ENCODE measurements at regions not wholly inside any gene's neighbourhood (a gene's known extent, or its start where the extent isn't known, plus 50 kb on each side); places are given as distances from the start of the nearest gene placed in this dataset.

DNA sequence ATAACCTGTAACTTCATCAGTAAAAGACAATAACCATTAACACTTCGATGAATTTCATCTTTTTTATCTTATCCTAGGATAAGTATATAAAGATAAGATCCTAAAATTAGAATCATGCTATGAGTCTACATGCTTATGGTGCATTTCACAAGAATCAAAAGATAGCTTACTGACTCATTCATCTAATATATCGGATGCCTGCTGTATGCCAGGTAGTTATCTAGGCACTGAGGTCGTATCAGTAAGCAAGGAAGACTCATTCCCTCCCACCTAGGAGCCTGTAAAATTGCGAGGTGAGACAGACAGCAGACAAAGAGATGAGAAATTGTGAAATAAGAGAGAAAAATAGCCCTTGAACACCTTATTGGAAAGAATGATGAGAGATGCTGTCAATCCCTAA, 240.6 kb upstream of the ADAMTSL1 start:
- DNase-seq (ENCODE audit: low read depth) = peak; percentile 26
- TF ChIP-seq, protein P1, sequence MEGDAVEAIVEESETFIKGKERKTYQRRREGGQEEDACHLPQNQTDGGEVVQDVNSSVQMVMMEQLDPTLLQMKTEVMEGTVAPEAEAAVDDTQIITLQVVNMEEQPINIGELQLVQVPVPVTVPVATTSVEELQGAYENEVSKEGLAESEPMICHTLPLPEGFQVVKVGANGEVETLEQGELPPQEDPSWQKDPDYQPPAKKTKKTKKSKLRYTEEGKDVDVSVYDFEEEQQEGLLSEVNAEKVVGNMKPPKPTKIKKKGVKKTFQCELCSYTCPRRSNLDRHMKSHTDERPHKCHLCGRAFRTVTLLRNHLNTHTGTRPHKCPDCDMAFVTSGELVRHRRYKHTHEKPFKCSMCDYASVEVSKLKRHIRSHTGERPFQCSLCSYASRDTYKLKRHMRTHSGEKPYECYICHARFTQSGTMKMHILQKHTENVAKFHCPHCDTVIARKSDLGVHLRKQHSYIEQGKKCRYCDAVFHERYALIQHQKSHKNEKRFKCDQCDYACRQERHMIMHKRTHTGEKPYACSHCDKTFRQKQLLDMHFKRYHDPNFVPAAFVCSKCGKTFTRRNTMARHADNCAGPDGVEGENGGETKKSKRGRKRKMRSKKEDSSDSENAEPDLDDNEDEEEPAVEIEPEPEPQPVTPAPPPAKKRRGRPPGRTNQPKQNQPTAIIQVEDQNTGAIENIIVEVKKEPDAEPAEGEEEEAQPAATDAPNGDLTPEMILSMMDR (IDR thresholded peaks at IDR 0.05; ENCODE audit: insufficient read depth, low read length) = no peak
- no peak overlapping the region for H3K4me3 ChIP-seq (ENCODE audit: low read depth, low read length)

DNA sequence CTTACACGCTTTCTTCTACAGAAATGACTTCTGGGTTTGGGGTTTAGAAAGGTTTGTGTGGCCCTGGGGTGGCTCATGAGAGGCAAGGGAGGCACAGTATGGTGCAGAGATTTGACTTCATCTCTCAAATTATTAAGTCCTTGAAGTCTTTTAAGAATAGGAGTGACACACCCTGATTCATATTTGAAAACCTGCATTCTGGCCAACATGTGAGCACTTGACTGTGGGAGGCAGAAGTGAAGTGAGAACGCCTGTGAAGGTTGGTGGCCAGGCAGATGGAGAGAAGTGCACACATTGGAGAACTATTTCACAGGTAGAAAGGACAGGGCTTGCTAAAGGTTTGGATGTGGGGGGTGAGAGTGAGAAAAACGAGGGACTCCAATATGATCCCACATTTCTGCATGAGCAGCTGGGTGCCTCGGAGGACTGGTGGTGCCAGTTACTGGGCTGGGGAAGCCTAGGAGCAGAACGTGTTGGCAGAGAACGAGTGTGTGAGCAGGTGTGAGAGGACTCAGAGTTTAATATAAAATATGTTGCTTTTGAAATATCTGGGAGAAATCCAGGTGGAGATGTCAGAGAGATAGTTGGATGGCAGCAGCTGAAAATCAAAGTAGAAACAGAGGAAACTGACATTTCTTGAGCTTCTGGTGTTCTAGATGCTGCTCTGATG, 240.0 kb upstream of the ADAMTSL1 start:
- DNase-seq (ENCODE audit: low read depth) = no peak
- no peak overlapping the region for H3K4me3 ChIP-seq (ENCODE audit: low read depth, low read length)
- TF ChIP-seq, protein P1 (IDR thresholded peaks at IDR 0.05; ENCODE audit: insufficient read depth, low read length) = no peak

DNA sequence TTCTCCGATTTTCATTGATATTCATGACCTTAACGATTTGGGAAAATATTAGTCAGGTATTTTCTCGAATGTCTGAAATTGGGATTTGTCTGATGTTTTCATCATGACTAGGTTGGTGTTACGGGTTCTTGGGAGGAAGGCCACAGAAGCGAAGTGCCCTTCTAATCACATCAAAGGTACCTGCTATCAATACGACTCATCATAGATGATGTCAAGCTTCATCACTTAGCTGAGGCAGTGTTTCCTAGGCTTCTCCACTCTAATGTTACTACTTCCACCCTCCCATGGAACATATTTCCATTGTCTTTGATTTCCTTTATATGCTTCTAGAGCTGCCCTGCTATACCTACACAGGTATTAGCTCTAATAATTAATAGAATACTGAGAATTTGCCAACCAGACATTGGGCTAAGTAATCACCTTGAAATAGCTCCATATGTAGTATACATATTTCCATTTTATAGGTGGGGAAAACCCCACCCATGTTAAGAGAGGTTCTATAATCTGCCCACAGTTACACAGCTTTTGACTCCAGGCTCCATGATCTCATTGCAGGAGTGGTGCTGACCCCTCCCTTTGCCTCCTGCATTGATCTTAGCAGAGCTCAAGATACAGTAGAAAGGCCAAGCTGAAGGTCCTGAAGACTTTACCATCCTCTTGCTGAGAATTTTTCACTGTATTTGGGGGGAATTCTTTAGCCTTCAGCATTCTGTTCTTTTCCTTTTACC, 238.6 kb upstream of the ADAMTSL1 start:
- H3K4me3 ChIP-seq (ENCODE audit: low read depth, low read length) = no peak overlapping the region
- TF ChIP-seq, protein P1 (IDR thresholded peaks at IDR 0.05; ENCODE audit: insufficient read depth, low read length) = no peak
- DNase-seq (ENCODE audit: low read depth) = no peak

GRCh38 chr9:18236336-18236735, 237.6 kb upstream of the ADAMTSL1 start:
- TF ChIP-seq, protein P1 (IDR thresholded peaks at IDR 0.05; ENCODE audit: insufficient read depth, low read length) = no peak
- DNase-seq (ENCODE audit: low read depth) = no peak
- H3K4me3 ChIP-seq (ENCODE audit: low read depth, low read length) = no peak overlapping the region

GRCh38 chr9:18237776-18238175, 236.2 kb upstream of the ADAMTSL1 start:
- DNase-seq (ENCODE audit: low read depth) = no peak
- no peak overlapping the region for H3K4me3 ChIP-seq (ENCODE audit: low read depth, low read length)
- TF ChIP-seq, protein P1 (IDR thresholded peaks at IDR 0.05; ENCODE audit: insufficient read depth, low read length) = no peak

DNA sequence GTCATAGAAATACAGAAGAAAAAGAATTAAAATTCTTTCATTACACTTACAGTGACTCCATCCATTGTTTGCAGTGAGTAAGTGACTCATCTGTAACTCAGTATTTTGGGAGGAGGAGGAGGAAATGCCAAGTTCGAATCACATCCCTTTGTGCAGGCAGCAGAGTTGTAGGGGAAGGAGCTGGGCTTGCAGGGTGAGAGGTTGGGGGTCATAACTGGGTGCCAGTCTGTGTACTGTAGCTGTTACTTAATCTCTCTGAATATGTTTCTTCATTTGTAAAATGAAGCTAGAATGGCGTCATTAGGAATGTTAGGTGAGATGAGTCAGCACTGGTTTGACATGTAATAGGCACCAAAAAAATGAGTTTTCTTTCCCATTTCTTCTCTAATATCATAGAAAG, 235.7 kb upstream of the ADAMTSL1 start:
- H3K4me3 ChIP-seq (ENCODE audit: low read depth, low read length) = no peak overlapping the region
- DNase-seq (ENCODE audit: low read depth) = peak; percentile 79
- TF ChIP-seq, protein P1 (IDR thresholded peaks at IDR 0.05; ENCODE audit: insufficient read depth, low read length) = no peak

All from fibroblast of the aortic adventitia (primary cell).